Ovary (tissue), 7 donors: ENCODE measurements at regions not wholly inside any gene's neighbourhood (a gene's known extent, or its start where the extent isn't known, plus 50 kb on each side); places are given as distances from the start of the nearest gene placed in this dataset.

Source experiments
- DNase-seq, 5 donors: peaks; one replicate each; pipeline ENCODE4 v3.0.0-alpha.2; 2019 to 2020
- H3K27ac ChIP-seq, 2 donors: fragments of 200-600 bp; one replicate each; pipeline versions ENCODE4 v1.5.1 to v1.8.0; 2019 to 2022
- H3K27me3 ChIP-seq: fragments of 200-600 bp; one replicate; pipeline ENCODE4 v1.8.0; 2022
- H3K36me3 ChIP-seq: fragments of 200-600 bp; sonication (generic); one replicate; pipeline ENCODE4 v1.5.1; 2019
- H3K4me1 ChIP-seq: one replicate; pipeline ENCODE4 v1.8.1; 2013; ENCODE audit warnings: mild to moderate bottlenecking, moderate library complexity; ENCODE audit not compliant: insufficient read depth
- H3K4me3 ChIP-seq: fragments of 200-600 bp; sonication (generic); one replicate; pipeline ENCODE4 v1.5.1; 2017
- H3K9me3 ChIP-seq, 2 donors: fragments of 200-600 bp in 1 of 2; sonication (generic) in 1 of 2; one replicate each; pipeline versions ENCODE4 v1.5.1 to v1.8.1; 2013 to 2019; ENCODE audit warnings: mild to moderate bottlenecking in 1 of 2, moderate library complexity in 1 of 2
- EP300 ChIP-seq: sonication (generic); formaldehyde crosslinking; IDR thresholded peaks from one replicate; pipeline ENCODE4 v1.6.1; 2017; ENCODE audit warnings: antibody characterized with exemption
- POLR2A ChIP-seq: fragments of 450-650 bp; IDR thresholded peaks from one replicate; pipeline ENCODE4 v1.6.1; 2017; ENCODE audit warnings: antibody characterized with exemption, mild to moderate bottlenecking, moderate library complexity
- WGBS, 3 donors: extraction: QIAGEN DNeasy Blood & Tissue Kit in 1 of 3; methylation state at CpG; one replicate each; pipeline versions ENCODE4 v1.1.5 to v1.1.7; 2013 to 2017; 5-methylcytosine and 5-hydroxymethylcytosine counted together
- intact Hi-C, 4 donors: fragments of 100-400 bp; cut with DNase I; formaldehyde crosslinking; loops; one replicate each; pipeline versions ENCODE4 v1.11.0 to v1.15.1; 2022 to 2023
- TF ChIP-seq, protein P1 (sequence below), 3 donors: fragments of 450-650 bp in 2 of 3; fragments of 200-600 bp in 1 of 3; IDR thresholded peaks; one replicate each; pipeline versions ENCODE4 v1.5.1 to v1.8.0; 2016 to 2022; ENCODE audit warnings: antibody characterized with exemption in 3 of 3, mild to moderate bottlenecking in 1 of 3
- donor health status: DM: no; HTN: no; CAD: no; lungs with moderate emphysema.
- donor health status: DM: no; HTN: no; CAD: no.
- donor health status: Bipolar disorder and iron deficiency.
- donor health status: DM: no; HTN: no; CAD: no.
- donor health status: DM: yes; HTN: yes; CAD: no.

- WGBS, 3 donors, result 38 to 59% (median 56%) methylated on average over 9 of the region's 9 CpGs
Observed at GRCh38 chr21:35207322-35207721, 158.2 kb upstream of the RUNX1 start.

DNA sequence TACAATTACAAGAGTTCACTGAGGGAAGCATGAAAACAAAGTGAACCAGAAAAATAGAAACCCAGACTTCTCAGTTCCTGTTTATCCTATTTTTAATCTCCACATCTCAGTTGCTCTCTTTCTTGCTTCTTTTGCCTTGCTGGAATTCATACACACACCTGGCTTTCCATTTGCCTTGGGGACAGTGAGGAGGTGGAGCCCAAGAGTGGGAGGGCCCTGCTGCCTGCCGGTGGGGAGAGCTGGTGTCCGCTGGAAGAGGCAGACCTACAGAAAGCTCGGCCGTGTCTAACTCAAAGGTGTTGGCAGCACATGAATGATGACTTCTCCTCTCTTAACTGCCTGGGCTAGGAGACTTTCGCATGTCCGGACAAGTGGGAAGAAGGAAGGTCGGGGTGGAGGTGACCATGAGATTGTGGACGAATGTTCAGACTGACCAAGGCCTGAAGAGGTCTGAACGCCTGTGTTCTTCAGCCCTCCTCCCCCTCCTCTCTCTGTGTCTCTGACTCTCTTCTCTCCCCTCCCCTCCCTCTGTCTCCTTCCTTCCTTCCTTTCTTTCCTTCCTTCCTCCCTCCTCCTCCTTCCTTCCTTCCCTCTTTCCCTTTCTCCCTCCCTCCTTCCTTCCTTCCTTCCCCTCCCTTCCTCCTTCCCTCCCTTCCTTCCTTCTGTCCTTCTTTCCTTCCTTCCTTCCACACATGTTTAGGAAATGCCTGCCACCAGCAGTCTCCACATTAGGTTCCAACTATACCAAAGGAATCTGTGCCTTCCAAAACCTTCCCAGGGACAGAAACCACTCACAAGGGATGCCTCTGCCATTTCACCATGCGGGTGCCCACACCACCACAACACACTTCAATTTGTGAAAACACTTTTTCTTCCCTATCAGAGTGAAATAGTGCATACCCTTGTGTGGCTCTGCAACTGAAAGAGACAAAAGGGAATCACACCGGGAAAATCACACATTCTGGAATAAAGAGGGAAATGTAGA lies 157.3 kb upstream of the RUNX1 start:
- no peaks in the 10 kb centered on the region for H3K27me3 ChIP-seq
- 30 to 53% (median 46%) methylated on average over 11 of the region's 11 CpGs for WGBS, 3 donors
- peak overlapping the region in 1 of 2 donors; percentile 53 for H3K27ac ChIP-seq
- TF ChIP-seq EP300, result no peak
- TF ChIP-seq POLR2A, result no peak
- TF ChIP-seq, protein P1, sequence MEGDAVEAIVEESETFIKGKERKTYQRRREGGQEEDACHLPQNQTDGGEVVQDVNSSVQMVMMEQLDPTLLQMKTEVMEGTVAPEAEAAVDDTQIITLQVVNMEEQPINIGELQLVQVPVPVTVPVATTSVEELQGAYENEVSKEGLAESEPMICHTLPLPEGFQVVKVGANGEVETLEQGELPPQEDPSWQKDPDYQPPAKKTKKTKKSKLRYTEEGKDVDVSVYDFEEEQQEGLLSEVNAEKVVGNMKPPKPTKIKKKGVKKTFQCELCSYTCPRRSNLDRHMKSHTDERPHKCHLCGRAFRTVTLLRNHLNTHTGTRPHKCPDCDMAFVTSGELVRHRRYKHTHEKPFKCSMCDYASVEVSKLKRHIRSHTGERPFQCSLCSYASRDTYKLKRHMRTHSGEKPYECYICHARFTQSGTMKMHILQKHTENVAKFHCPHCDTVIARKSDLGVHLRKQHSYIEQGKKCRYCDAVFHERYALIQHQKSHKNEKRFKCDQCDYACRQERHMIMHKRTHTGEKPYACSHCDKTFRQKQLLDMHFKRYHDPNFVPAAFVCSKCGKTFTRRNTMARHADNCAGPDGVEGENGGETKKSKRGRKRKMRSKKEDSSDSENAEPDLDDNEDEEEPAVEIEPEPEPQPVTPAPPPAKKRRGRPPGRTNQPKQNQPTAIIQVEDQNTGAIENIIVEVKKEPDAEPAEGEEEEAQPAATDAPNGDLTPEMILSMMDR (IDR thresholded peaks at IDR 0.05), result no peak
- H3K4me3 ChIP-seq, result no peak overlapping the region
- peaks cover 31% of the 10 kb centered on the region for H3K4me1 ChIP-seq
- no peaks in the 10 kb centered on the region for H3K36me3 ChIP-seq
- intact Hi-C loops, result loop anchor here in 1 of 4 donors (5.0 kb wide), 1 partner anchor 319 kb away; no protein-coding TSS in a partner anchor
- peak; percentile 34 to 57 (median 47) for DNase-seq
- H3K9me3 ChIP-seq, result no peaks in the 10 kb centered on the region

More at GRCh38 chr21:35207322-35207721, 158.2 kb upstream of the RUNX1 start:
- peaks cover 32% of the 10 kb centered on the region for H3K4me1 ChIP-seq
- TF ChIP-seq POLR2A (no peak), EP300 (no peak)
- TF ChIP-seq, protein P1 (IDR thresholded peaks at IDR 0.05), result no peak
- H3K36me3 ChIP-seq, result no peaks in the 10 kb centered on the region
- H3K4me3 ChIP-seq, result no peak overlapping the region
- peak overlapping the region in 1 of 2 donors; percentile 53 for H3K27ac ChIP-seq
- no peaks in the 10 kb centered on the region for H3K9me3 ChIP-seq
- intact Hi-C loops, result loop anchor here in 1 of 4 donors (5.0 kb wide), 1 partner anchor 320 kb away; no protein-coding TSS in a partner anchor
- DNase-seq, result peak in 2 of 5 donors; percentile 39 to 44
- no peaks in the 10 kb centered on the region for H3K27me3 ChIP-seq

DNA sequence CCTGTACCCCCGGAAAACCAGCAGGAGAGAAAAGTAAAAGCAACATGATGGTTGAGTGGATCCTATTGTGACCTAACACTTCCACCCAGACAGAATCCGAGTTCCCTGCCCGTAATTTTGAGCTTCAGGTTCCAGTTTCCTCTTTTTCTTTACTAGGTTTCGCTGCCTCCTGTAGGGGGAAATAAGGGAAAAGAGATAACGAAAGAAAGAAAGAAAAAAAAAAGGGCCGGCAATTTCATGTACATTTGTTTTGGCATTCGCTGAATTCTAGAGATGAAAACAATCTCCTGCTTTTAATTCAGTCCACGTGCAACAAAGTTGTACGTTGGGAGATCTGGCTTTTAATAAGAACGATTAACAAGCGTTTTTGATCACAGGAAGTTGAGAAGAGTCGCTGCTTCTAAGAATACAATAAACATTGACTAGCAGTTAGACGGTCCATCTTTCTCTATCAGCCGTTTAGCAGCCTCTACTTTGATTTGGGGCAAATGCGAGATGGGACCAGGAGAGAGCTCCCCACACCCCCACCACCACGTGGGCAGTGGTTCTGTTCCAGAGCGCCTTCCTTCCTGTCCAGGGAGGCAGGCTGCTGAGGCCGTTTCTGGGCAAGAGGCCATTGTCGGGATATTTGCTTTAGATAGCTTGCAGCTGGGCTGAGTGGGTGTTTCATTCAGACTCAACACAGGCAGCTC lies 155.9 kb upstream of the RUNX1 start:
- Histone ChIP-seq H3K9me3 (no peaks in the 10 kb centered on the region), H3K27ac (peak overlapping the region; percentile 20 to 67), H3K4me3 (peak overlapping the region; percentile 21), H3K4me1 (peaks cover 23% of the 10 kb centered on the region), H3K27me3 (no peaks in the 10 kb centered on the region), H3K36me3 (no peaks in the 10 kb centered on the region)
- TF ChIP-seq, protein P1 (IDR thresholded peaks at IDR 0.05), result peak in 1 of 3 donors; percentile 9
- no peak for TF ChIP-seq EP300
- no peak for TF ChIP-seq POLR2A
- WGBS, 3 donors, result 2 to 5% (median 2%) methylated on average over 19 of the region's 19 CpGs
- DNase-seq, result peak; percentile 86 to 94 (median 90)
- intact Hi-C loops, result loop anchor here in 1 of 4 donors (5.0 kb wide), 1 partner anchor 318 kb away; no protein-coding TSS in a partner anchor

DNA sequence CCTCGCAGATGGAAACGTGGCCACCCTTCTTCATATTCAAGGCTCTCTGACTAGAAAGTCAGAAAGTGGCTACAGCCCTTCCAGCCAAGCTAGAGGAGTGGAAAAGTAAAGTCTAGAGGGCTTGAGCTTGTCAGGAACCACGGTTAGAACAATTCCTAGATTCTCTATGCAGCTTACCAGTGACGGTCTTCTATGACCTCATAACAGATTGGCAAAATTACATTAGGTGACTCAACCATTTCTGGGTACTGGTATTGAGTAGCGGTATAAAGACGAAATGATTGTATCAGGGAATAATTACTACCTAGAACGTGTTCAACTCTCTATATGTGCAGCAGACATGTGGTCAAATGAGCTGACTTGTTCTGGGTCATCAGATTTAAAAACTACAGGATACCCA lies 155.0 kb upstream of the RUNX1 start:
- H3K36me3 ChIP-seq, result no peaks in the 10 kb centered on the region
- no peak overlapping the region for H3K4me3 ChIP-seq
- WGBS, 3 donors, result 78 to 85% (median 81%) methylated on average over 7 of the region's 7 CpGs
- peak overlapping the region in 1 of 2 donors; percentile 4 for H3K27ac ChIP-seq
- intact Hi-C loops, result no loop called here
- TF ChIP-seq POLR2A (no peak), EP300 (no peak)
- TF ChIP-seq, protein P1 (IDR thresholded peaks at IDR 0.05), result no peak
- no peaks in the 10 kb centered on the region for H3K9me3 ChIP-seq
- H3K27me3 ChIP-seq, result no peaks in the 10 kb centered on the region
- peaks cover 17% of the 10 kb centered on the region for H3K4me1 ChIP-seq
- DNase-seq, result no peak
